DOHH2 (cell line): ENCODE measurements at regions not wholly inside any gene's neighbourhood (a gene's known extent, or its start where the extent isn't known, plus 50 kb on each side); places are given as distances from the start of the nearest gene placed in this dataset.

Experiments
- CTCF ChIP-seq: fragments of 200-600 bp; sonication (generic); IDR thresholded peaks from one replicate; pipeline ENCODE4 v1.5.1; 2014; ENCODE audit warnings: antibody characterized with exemption, mild to moderate bottlenecking, low read depth, low read length; ENCODE audit not compliant: poor library complexity, severe bottlenecking
- EZH2phosphoT487 ChIP-seq: fragments of 200-600 bp; sonication (generic); IDR thresholded peaks from 2 replicates; pipeline ENCODE4 v1.6.1; 2017; ENCODE audit warnings: borderline replicate concordance, mild to moderate bottlenecking, antibody characterized with exemption, low read length, moderate library complexity, mixed read lengths

- TF ChIP-seq CTCF = no peak
- TF ChIP-seq EZH2phosphoT487 = no peak
Observed at GRCh38 chr13:46481166-46481565, 71.8 kb upstream of the LRCH1 start.
